ENCODE measurements at regions not wholly inside any gene's neighbourhood (a gene's known extent, or its start where the extent isn't known, plus 50 kb on each side); places are given as distances from the start of the nearest gene placed in this dataset.

DNA sequence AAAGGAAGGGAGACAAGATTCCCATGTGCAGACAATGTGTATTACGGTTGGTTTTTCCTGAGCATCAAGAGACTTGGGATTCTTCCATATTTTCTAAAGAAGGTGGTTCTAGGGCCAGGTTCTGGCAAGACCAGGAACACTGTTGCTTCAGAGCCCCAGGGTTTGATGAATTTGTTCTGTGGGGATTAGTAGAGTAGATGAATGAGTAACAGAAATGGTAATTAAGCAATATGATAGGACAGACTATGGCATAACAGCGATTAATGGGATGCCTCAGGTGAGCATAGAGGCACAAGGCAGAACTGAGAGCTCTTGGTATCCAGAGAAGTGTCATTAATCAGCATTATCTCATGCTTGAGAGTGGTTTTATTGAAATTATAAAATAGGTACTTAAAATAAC lies 82.8 kb upstream of the PNPT1 start:
- TF ChIP-seq, protein P1, sequence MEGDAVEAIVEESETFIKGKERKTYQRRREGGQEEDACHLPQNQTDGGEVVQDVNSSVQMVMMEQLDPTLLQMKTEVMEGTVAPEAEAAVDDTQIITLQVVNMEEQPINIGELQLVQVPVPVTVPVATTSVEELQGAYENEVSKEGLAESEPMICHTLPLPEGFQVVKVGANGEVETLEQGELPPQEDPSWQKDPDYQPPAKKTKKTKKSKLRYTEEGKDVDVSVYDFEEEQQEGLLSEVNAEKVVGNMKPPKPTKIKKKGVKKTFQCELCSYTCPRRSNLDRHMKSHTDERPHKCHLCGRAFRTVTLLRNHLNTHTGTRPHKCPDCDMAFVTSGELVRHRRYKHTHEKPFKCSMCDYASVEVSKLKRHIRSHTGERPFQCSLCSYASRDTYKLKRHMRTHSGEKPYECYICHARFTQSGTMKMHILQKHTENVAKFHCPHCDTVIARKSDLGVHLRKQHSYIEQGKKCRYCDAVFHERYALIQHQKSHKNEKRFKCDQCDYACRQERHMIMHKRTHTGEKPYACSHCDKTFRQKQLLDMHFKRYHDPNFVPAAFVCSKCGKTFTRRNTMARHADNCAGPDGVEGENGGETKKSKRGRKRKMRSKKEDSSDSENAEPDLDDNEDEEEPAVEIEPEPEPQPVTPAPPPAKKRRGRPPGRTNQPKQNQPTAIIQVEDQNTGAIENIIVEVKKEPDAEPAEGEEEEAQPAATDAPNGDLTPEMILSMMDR (conservative IDR thresholded peaks at IDR 0.05; ENCODE audit: low read length): no peak
- TF ChIP-seq EZH2phosphoT487 (IDR thresholded peaks at IDR 0.05; ENCODE audit: borderline replicate concordance, low read depth, low read length): no peak
